Testis (tissue), 2 donors: ENCODE measurements at regions not wholly inside any gene's neighbourhood (a gene's known extent, or its start where the extent isn't known, plus 50 kb on each side); places are given as distances from the start of the nearest gene placed in this dataset.

Source experiments
- POLR2A ChIP-seq: fragments of 450-650 bp; IDR thresholded peaks from one replicate; pipeline ENCODE4 v1.6.1; 2017; ENCODE audit warnings: antibody characterized with exemption, mild to moderate bottlenecking, moderate library complexity
- TF ChIP-seq, protein P1 (sequence below), 3 experiments: fragments of 450-650 bp in 2 of 3; fragments of 200-600 bp in 1 of 3; sonication (generic) in 1 of 3; IDR thresholded peaks; one replicate each; pipeline ENCODE4 v1.5.1; 2016 to 2019; ENCODE audit warnings: antibody characterized with exemption in 3 of 3, mild to moderate bottlenecking in 2 of 3, moderate library complexity in 1 of 3

DNA sequence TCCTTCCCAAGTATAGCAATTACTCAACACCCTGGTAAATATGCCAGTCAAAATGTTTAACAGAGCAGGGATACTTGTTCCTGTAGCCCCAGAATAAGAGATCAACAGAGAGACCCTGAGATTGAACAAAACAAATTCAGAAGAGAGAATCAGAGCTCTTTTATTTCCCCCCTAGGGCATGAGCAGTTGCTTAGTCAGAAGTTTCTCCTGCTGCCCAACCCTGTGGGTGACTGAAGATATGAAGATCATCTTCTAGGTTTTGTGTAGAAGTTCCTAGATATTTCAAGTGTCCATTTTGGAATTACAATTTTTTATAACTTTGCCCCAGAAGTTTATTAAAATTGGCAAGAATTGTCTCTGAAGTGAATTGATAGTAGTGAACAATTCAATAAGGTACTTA lies 59.1 kb upstream of the RXFP1 start:
- TF ChIP-seq, protein P1, sequence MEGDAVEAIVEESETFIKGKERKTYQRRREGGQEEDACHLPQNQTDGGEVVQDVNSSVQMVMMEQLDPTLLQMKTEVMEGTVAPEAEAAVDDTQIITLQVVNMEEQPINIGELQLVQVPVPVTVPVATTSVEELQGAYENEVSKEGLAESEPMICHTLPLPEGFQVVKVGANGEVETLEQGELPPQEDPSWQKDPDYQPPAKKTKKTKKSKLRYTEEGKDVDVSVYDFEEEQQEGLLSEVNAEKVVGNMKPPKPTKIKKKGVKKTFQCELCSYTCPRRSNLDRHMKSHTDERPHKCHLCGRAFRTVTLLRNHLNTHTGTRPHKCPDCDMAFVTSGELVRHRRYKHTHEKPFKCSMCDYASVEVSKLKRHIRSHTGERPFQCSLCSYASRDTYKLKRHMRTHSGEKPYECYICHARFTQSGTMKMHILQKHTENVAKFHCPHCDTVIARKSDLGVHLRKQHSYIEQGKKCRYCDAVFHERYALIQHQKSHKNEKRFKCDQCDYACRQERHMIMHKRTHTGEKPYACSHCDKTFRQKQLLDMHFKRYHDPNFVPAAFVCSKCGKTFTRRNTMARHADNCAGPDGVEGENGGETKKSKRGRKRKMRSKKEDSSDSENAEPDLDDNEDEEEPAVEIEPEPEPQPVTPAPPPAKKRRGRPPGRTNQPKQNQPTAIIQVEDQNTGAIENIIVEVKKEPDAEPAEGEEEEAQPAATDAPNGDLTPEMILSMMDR (IDR thresholded peaks at IDR 0.05), result no peak
- TF ChIP-seq POLR2A, result no peak
